ENCODE measurements at regions not wholly inside any gene's neighbourhood (a gene's known extent, or its start where the extent isn't known, plus 50 kb on each side); places are given as distances from the start of the nearest gene placed in this dataset.
"Not testable (repeated sequence)": the region's sequence is repeated elsewhere in the genome, so short reads cannot be mapped to it uniquely, and the experiment has no call there.

- no peak for DNase-seq
Measured at GRCh38 chr13:84096216-84096615, 213.9 kb upstream of the SLITRK1 start.

GRCh38 chr13:84088996-84089395 is 206.7 kb upstream of the SLITRK1 start:
- DNase-seq: no peak

GRCh38 chr13:84086847-84087162 is 204.5 kb upstream of the SLITRK1 start:
- DNase-seq: no peak

- DNase-seq: not testable (repeated sequence)
Measured at GRCh38 chr13:84086098-84086846, 204.0 kb upstream of the SLITRK1 start.

- no peak for DNase-seq
Measured at GRCh38 chr13:84082462-84082861, 200.2 kb upstream of the SLITRK1 start.

GRCh38 chr13:84080748-84081530 is 198.7 kb upstream of the SLITRK1 start:
- no peak for DNase-seq

GRCh38 chr13:84077271-84077670 is 195.0 kb upstream of the SLITRK1 start:
- no peak for DNase-seq

- DNase-seq: no peak
Measured at GRCh38 chr13:84076280-84076679, 194.0 kb upstream of the SLITRK1 start.

GRCh38 chr13:84050536-84050935 is 168.3 kb upstream of the SLITRK1 start:
- no peak for DNase-seq

- no peak for DNase-seq
Measured at GRCh38 chr13:84049443-84050219, 167.4 kb upstream of the SLITRK1 start.

- no peak for DNase-seq
Measured at GRCh38 chr13:84044805-84045204, 162.5 kb upstream of the SLITRK1 start.

GRCh38 chr13:84038001-84038400 is 155.7 kb upstream of the SLITRK1 start:
- DNase-seq: peak; percentile 61

- no peak for DNase-seq
Measured at GRCh38 chr13:84032116-84032515, 149.8 kb upstream of the SLITRK1 start.

- DNase-seq: no peak
Measured at GRCh38 chr13:84031120-84031519, 148.8 kb upstream of the SLITRK1 start.

- DNase-seq: no peak
Measured at GRCh38 chr13:84029396-84029795, 147.1 kb upstream of the SLITRK1 start.

GRCh38 chr13:84025824-84026223 is 143.6 kb upstream of the SLITRK1 start:
- no peak for DNase-seq

GRCh38 chr13:83996415-83996814 is 114.1 kb upstream of the SLITRK1 start:
- no peak for DNase-seq

- DNase-seq: no peak
Measured at GRCh38 chr13:83995930-83996329, 113.7 kb upstream of the SLITRK1 start.

- DNase-seq: no peak
Measured at GRCh38 chr13:83992566-83993358, 110.5 kb upstream of the SLITRK1 start.

- DNase-seq: no peak
Measured at GRCh38 chr13:83987394-83987793, 105.1 kb upstream of the SLITRK1 start.

GRCh38 chr13:83984793-83985192 is 102.5 kb upstream of the SLITRK1 start:
- no peak for DNase-seq

GRCh38 chr13:83980331-83980730 is 98.1 kb upstream of the SLITRK1 start:
- no peak for DNase-seq

GRCh38 chr13:83975655-83976165 is 93.4 kb upstream of the SLITRK1 start:
- no peak for DNase-seq

Measured in NCI-H146 (cell line).